AG09309 (cell line): ENCODE measurements at regions not wholly inside any gene's neighbourhood (a gene's known extent, or its start where the extent isn't known, plus 50 kb on each side); places are given as distances from the start of the nearest gene placed in this dataset.
A peak's percentile ranks its signal among the peaks of the same experiment; 100 is the strongest.

Experiments
- DNase-seq: peaks from one replicate; pipeline ENCODE4 v3.0.0-alpha.2; 2010; ENCODE audit warnings: low read depth
- H3K4me3 ChIP-seq: 2 replicates; pipeline ENCODE4 v1.5.1; 2011; ENCODE audit warnings: mild to moderate bottlenecking, low read depth, low read length, moderate library complexity; ENCODE audit not compliant: control insufficient read depth
- TF ChIP-seq, protein P1 (sequence below): IDR thresholded peaks from 2 replicates; pipeline ENCODE4 v1.5.1; 2011; ENCODE audit warnings: mild to moderate bottlenecking, low read depth, low read length, inconsistent platforms; ENCODE audit not compliant: insufficient read depth, control insufficient read depth; ENCODE audit errors: missing control alignments

- DNase-seq: no peak
- H3K4me3 ChIP-seq: no peak overlapping the region
- TF ChIP-seq, protein P1, sequence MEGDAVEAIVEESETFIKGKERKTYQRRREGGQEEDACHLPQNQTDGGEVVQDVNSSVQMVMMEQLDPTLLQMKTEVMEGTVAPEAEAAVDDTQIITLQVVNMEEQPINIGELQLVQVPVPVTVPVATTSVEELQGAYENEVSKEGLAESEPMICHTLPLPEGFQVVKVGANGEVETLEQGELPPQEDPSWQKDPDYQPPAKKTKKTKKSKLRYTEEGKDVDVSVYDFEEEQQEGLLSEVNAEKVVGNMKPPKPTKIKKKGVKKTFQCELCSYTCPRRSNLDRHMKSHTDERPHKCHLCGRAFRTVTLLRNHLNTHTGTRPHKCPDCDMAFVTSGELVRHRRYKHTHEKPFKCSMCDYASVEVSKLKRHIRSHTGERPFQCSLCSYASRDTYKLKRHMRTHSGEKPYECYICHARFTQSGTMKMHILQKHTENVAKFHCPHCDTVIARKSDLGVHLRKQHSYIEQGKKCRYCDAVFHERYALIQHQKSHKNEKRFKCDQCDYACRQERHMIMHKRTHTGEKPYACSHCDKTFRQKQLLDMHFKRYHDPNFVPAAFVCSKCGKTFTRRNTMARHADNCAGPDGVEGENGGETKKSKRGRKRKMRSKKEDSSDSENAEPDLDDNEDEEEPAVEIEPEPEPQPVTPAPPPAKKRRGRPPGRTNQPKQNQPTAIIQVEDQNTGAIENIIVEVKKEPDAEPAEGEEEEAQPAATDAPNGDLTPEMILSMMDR: peak; percentile 32
Observed at GRCh38 chr3:74897006-74897405, 282.5 kb upstream of the CNTN3 start.

- TF ChIP-seq, protein P1: no peak
- no peak for DNase-seq
- H3K4me3 ChIP-seq: no peak overlapping the region
Observed at GRCh38 chr3:74891312-74891711, 276.9 kb upstream of the CNTN3 start.

- no peak overlapping the region for H3K4me3 ChIP-seq
- TF ChIP-seq, protein P1: peak; percentile 57
- peak; percentile 4 for DNase-seq
Observed at GRCh38 chr3:74883690-74884089, 269.2 kb upstream of the CNTN3 start.

DNA sequence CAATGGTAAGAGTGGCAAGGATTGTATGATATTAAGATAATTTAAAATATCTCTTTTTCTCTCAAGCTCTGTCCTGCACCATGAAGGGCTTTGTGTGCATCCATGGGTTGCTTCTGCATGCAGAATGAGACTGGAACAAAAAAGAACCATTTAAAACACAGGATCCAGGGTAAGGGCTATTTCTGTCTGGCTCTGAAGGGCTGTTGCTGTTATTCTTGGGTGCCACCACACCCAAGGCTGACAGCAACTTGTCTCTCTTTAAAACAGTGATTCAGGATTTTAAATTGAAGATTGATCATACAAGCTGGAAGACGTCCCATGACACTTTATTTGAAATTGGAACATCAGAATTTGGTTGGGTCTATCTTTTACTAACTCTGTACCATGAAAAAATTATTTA is 268.8 kb upstream of the CNTN3 start:
- no peak overlapping the region for H3K4me3 ChIP-seq
- no peak for DNase-seq
- TF ChIP-seq, protein P1: no peak

GRCh38 chr3:74880237-74880636 is 265.8 kb upstream of the CNTN3 start:
- H3K4me3 ChIP-seq: no peak overlapping the region
- no peak for DNase-seq
- TF ChIP-seq, protein P1: no peak

GRCh38 chr3:74866357-74867030 is 252.0 kb upstream of the CNTN3 start:
- DNase-seq: no peak
- TF ChIP-seq, protein P1: no peak
- no peak overlapping the region for H3K4me3 ChIP-seq
